ENCODE measurements at regions not wholly inside any gene's neighbourhood (a gene's known extent, or its start where the extent isn't known, plus 50 kb on each side); places are given as distances from the start of the nearest gene placed in this dataset.
A peak's percentile ranks its signal among the peaks of the same experiment; 100 is the strongest.

DNA sequence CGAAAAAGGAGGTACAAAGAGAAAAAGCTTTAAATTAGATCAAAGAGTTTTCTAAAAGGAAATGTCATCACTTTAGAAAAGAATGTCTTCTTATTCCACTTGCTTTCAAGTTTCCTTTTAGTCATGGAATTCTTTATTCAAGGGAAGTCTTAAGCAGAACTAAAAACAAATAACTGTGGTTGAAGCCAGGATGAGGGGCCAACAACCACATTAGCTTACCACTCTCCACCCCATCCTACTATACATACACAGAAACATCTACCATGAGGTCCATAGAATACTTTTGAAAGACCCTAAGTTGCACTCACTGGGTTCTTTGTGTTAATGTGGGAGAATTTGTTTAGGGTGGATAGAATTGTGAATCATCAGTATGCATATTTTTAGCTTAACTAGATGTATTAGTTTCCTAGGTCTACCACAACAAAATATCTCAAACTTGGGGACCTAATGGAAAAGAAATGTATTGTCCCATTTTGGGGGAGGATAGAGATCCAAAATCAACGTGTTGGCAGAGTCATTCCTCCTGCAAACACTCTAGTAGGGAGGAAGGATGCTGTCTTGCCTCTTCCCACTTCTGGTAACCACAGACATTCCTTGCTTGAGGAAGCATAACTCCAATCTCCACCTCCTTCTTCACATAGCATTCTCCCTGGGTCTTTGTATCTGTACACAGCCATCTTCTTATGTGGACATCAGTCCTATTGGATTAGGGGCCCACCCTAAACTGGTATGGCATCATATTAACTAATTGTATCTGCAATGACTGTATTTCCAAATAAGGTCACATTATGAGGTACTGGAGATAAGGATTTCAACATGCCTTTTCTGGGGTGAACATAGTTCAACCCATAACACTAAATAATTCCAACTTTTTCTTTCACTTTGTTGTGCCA, 239.4 kb downstream of the LURAP1L start:
- WGBS, 4 donors: 24 to 56% (median 35%) methylated on average over 2 of the region's 2 CpGs
- Histone ChIP-seq H3K27me3 (no peaks in the 10 kb centered on the region), H3K4me3 (no peak overlapping the region), H3K9me3 (no peaks in the 10 kb centered on the region), H3K4me1 (no peaks in the 10 kb centered on the region), H3K36me3 (no peaks in the 10 kb centered on the region), H3K27ac (no peak overlapping the region)
- intact Hi-C loops (cut with DNase I): no loop called here
- TF ChIP-seq POLR2A (IDR thresholded peaks at IDR 0.05): no peak
- TF ChIP-seq, protein P1, sequence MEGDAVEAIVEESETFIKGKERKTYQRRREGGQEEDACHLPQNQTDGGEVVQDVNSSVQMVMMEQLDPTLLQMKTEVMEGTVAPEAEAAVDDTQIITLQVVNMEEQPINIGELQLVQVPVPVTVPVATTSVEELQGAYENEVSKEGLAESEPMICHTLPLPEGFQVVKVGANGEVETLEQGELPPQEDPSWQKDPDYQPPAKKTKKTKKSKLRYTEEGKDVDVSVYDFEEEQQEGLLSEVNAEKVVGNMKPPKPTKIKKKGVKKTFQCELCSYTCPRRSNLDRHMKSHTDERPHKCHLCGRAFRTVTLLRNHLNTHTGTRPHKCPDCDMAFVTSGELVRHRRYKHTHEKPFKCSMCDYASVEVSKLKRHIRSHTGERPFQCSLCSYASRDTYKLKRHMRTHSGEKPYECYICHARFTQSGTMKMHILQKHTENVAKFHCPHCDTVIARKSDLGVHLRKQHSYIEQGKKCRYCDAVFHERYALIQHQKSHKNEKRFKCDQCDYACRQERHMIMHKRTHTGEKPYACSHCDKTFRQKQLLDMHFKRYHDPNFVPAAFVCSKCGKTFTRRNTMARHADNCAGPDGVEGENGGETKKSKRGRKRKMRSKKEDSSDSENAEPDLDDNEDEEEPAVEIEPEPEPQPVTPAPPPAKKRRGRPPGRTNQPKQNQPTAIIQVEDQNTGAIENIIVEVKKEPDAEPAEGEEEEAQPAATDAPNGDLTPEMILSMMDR (IDR thresholded peaks at IDR 0.05): no peak
- DNase-seq (no peak), ATAC-seq (no peak)

DNA sequence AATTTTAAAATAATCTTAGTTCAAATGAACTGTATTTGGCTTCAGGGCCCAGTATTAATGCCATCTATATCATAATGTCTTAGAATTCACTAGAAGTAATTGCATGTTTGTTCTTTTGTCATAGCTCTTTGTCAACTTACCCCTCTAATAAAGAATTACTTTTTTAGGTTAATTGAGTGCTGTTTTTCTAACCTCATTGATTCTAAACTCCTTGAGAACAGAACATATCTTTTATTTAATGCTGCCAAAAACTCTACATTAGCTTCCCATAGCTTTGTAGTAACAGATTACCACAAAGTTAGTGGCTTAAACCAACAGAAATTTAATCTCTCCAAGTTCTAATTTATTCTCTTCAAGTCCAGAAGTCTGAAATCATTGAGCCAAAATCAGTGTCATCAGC, 242.4 kb downstream of the LURAP1L start:
- Histone ChIP-seq H3K4me3 (no peak overlapping the region), H3K4me1 (no peaks in the 10 kb centered on the region), H3K36me3 (no peaks in the 10 kb centered on the region), H3K9me3 (no peaks in the 10 kb centered on the region), H3K27me3 (no peaks in the 10 kb centered on the region), H3K27ac (no peak overlapping the region)
- intact Hi-C loops (cut with DNase I): no loop called here
- TF ChIP-seq POLR2A (IDR thresholded peaks at IDR 0.05): no peak
- TF ChIP-seq, protein P1 (IDR thresholded peaks at IDR 0.05): no peak
- DNase-seq (no peak), ATAC-seq (no peak)

DNA sequence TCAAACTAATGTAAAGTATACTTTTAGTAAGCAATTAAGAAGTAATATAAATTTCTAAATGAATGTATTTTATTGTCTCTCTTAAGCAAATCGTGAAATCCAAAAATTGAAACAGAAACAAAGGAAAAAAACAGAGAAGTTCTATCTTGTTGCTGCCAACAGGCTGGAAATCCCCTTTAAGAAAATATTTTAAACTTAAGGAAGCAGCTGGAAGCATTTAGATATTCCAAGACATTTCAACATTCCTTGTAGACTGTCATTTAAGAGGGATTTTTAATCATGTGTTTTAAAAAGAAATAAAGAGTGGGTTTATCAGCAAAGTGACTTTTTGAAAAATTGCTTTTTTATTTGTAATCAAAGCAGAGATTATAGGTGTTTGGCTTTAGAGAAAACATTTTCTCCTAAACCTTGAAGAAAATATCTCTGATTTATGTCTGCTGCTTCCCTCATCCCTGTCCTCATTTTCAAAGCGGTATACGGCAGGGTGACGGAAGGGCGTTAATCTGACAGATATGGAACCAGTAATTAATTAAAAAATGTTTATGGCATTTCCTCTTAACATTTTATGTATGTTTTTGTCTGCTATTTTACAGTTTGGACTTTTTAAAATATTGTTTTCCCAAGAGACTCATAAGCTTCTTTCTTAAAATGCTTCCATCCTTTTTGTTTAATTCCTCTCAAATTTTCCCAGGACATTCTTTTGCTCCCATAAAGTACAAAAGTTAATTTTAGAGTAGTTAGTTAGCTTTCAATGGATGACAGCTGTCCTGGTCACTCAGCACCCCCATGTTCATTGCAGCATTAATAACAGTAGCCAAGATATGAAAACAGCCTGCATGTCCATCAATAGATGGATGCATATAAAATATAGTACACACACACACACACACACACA, 245.6 kb downstream of the LURAP1L start:
- Histone ChIP-seq H3K4me1 (no peaks in the 10 kb centered on the region), H3K36me3 (no peaks in the 10 kb centered on the region), H3K4me3 (peak overlapping the region in 1 of 12 donors; percentile 17), H3K27ac (no peak overlapping the region), H3K27me3 (no peaks in the 10 kb centered on the region), H3K9me3 (no peaks in the 10 kb centered on the region)
- 46 to 52% (median 50%) methylated on average over 5 of the region's 5 CpGs for WGBS, 4 donors
- DNase-seq (no peak), ATAC-seq (no peak)
- TF ChIP-seq POLR2A (IDR thresholded peaks at IDR 0.05): no peak
- TF ChIP-seq, protein P1 (IDR thresholded peaks at IDR 0.05): no peak
- intact Hi-C loops (cut with DNase I): no loop called here

- H3K9me3 ChIP-seq: peaks cover 0 to 5% (median 0%) of the 10 kb centered on the region in 12 donors
- no peaks in the 10 kb centered on the region for H3K36me3 ChIP-seq
- no peak overlapping the region for H3K4me3 ChIP-seq
- WGBS, 4 donors: 93 to 100% (median 96%) methylated on average over 1 of the region's 1 CpG
- no peaks in the 10 kb centered on the region for H3K27me3 ChIP-seq
- ATAC-seq: no peak
- H3K27ac ChIP-seq: no peak overlapping the region
- H3K4me1 ChIP-seq: no peaks in the 10 kb centered on the region
- intact Hi-C loops (cut with DNase I): no loop called here
- DNase-seq: no peak
- TF ChIP-seq, protein P1 (IDR thresholded peaks at IDR 0.05): no peak
Observed at GRCh38 chr9:13022756-13023155, 247.9 kb downstream of the LURAP1L start.

Measured in heart left ventricle (tissue), 16 donors.